NCI-H2171 treated with DMSO at 0.1 percent for 48 hours (cell line): ENCODE measurements at regions not wholly inside any gene's neighbourhood (a gene's known extent, or its start where the extent isn't known, plus 50 kb on each side); places are given as distances from the start of the nearest gene placed in this dataset.

Source experiments
- DNase-seq: peaks from one replicate; lab custom pipeline; 2025; lab: John Stamatoyannopoulos, UW

DNA sequence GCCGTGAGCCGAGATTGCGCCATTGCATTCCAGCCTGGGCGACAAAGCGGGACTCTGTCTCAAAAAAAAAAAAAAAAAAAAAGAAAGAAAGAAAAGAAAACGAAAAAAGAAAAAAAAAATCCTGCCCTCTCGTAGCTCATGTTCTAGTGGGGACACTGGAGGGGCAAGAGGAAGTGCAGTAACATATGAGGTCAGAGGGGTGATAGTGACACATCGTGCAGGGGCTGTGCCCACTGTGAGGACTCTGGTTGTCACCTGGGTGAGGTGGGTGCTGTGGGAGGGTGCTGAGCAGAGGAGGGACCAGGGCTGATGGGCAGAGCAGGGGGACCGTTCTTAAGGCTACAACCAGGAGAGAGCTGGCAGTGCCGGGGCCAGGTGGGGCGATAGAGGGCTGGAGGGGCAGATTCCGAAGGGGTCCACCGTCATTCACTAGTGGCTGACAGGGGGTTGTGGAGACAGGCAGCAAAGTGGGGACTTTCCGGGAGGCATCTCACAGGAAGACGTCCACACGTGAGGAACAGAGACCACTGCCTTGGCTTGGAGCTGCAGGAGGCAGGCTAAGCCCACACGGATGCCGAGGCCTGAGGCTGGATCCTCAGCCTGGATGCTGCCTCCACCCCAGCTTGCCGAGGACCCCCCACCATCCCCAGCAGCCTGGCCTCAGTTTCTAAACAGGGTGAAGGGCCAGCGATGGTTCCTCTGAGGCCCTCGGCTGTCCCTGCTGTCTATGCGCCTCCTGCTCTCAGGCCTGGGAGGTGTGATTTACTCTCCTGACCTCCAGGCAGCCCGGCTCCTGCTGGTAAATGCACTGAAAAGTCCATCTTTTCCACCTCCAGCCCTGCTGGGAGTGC, 154.3 kb upstream of the IQSEC1 start:
- DNase-seq = no peak

DNA sequence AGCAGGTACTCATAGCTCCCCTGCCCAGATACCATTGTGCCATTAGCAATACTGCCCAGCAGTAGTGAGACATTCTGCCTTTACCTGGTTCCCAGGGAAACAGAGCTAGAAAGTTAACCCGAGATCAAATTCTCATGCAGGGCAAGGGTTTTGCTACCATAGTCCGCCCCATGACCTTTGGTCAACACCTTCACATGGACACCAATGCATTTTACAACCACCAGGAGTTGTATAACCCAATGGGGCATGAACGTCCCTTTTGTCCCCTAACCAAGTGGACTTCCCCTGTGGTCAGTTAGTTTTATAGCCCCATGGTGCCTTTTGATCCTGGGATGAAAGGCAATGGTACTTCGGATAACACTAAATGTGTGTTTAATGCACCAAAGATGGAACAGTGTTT, 151.7 kb upstream of the IQSEC1 start:
- DNase-seq = no peak

DNA sequence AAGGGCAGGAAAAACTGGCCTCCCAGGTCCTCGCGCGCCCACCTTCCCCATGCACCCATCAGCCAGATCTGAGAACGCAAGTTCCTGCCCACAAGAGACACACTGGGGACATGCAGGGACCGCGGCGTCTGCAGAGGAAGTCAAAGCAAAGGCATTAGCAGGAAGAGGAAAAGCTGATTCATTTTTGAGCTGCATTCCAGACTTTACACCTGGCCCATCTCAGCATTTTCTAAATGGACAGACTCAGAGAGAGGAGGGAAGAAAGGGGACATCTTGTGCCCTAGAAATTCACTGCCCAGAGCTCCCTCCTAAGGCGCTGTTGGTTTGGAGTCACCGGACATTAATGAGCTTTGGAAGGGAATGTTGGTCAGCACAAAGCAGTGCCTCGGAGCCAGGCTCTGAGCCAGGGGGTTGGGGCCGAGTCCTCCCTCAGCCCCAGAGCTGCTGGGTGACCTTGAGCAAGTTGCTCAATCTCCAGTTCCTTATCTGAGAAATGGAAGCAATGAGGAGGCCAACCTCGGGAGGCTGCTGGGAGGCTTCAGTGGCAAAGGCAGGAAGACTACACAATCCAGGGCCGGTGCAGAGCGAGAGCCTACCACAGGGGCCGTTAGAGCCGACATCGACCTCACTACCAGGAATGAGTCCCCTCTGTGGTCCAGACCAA, 150.5 kb upstream of the IQSEC1 start:
- no peak for DNase-seq

DNA sequence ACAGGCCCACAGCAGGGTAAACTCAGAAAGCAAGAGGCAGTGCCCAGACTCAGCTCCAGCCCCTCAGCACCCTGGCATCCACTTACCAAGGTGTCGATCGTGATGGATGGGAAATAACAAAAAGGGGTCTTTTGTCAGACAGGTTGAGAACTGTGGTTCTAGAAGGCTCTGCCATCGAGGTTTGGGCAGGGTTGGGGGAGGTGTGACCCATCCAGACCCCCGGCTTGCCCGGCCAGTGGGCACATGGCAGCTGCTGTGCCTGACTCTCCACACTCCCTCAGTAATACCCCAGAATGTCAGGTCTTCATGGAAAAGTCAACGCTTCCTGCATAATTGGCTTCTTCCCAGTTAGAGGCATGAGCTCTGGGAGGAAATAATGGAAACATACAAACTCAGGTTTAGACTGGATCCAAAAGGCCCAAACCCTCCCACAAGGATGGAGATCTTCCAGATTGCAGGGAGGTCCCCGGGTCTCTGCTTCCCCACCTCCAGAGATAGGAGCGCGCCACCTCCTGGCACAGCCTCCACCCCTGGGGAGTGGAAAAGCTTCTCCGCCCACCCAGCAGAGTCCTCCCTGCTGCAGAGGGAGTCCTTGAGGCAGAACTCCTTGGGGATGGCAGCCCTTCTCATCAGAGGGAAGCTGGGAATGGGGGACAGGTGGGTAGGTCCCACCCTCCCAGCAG, 149.8 kb upstream of the IQSEC1 start:
- DNase-seq = no peak

DNA sequence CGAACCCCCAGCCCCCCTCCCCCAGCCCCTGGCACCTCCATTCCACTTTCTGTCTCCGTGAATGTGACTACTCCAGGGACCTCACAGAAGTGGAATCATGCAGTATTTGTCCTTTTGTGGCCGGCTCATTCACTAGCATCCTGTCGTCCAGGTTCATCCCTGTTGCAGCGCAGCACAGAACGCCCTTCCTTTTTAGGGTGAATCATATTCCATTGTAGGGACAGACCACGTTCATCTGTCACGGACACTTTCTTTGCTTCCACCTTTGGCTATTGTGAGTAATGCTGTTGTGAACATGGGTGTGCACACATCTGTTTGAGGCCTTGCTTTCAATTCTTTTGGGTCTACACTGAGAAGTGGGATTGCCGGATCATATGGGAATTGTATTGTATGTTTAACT, 148.9 kb upstream of the IQSEC1 start:
- DNase-seq = no peak

DNA sequence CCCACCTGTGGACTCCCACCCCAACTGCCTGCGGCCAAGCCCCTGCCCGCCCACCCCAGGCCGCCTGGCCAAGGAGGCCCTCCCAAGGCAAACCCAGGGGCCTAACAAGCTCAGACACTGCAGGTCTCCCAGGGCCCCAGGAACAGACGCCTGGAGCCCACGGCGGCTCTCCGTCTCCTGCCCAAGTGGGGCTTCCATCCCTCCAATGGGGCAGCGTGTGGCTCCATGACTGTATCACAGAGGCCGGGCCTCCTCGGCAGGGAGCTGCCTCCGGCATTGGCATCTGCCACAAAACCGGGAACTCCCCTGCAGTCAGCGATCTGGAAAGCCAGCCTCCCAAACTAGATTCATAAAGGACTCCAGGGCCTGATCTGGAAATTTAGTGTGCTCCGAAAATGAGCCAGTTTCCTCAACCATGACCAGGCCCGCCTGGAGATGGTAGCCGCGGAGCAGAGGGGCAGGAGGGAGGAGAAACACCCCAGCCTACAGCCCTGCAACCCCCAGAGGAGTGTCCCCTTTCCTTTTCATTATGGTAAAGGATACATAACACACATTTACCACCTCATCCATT, 148.3 kb upstream of the IQSEC1 start:
- DNase-seq = no peak

DNA sequence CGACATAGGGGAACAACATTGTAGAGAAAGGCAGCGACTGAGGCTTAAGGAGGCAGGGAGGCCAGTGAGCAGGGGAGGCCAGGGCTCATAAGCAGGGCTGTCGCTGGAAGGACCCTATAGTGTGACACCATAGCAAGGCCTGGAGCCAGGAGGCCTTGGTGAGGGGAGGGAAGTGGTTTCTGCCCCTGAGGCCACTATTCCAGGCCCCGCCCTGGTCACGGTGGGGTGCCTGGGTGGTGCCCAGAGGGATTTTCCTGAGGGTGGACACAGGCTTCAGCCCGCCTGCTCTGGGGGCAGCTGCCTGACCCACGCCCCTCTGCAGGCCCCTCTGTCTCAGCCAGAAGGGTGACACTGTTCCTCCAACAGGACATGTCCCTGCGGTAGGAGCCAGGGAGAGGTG, 147.8 kb upstream of the IQSEC1 start:
- no peak for DNase-seq

DNA sequence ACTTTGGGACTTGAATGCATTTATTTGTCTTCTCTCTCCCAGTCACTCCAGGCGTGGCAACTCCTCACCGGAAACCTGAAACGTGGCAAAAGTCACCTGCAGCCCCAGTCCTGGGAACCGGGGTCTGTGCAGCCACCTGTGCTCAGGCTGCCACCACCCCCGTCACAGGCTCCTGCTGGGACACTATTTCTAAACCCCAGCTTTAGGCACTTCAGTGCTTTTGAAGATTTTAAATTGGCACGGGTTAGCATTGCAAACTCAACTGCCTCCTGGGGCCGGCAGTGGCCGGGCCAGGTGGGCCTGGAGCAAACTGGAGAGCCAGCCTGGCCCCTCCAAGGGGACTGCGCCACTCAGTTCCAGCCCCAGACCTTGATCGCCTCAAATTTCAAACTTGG, 146.7 kb upstream of the IQSEC1 start:
- DNase-seq = no peak

DNA sequence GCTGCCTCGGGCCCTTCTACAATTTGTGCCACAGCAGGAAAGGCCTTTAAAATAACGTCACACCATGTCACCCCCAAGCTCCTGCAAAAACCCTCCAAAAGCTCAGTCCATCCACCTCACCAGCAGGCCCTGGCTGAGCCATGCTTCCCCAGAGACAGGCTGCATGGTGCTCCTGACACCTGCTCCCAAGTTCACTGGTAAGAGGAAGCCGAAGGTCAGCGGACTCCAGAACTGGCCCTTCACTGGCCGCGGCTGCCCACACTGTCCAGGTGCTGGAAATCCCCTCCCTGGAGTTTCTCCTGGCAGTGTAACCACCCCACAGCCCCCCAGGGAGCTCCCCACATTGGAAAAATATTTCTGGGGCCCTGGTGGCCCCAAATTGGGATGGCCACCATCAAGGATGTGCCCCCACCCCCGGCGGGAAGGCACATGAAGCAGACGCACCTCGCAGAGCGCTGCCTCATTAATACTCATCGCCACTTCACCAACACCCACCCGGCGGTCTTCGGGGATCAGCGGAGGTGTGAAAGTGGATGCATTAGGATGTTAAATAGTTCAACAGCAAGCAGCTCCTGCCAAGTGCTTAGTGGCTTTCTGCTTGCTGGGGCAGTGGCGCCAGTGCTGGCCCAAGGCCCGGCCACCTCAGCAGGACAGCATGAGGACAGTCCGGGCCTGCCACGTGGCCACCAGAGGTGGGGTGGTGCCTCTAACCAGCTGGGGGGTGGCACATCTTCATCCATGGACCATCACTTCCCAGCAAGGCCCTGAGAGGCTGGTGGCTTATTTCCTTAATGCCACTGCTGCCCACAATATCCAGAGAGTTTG, 146.1 kb upstream of the IQSEC1 start:
- DNase-seq = no peak

DNA sequence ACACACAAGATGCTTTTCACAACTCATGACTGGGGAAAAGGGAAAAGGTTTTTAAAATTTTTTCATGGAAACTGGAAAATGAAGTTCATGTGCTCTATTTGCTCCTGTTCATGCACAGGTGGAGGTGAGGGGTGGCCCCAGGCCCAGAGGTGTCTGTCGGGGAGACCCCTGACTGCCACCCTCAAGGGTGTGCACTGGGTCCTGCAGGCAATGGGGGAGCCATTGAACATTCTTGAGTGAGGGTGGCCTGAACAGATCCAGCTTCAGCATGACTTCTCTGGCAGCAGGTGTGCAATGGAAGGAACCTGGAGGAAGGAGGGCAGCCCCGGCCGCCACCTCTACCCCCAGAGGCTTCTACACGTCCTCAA, 145.3 kb upstream of the IQSEC1 start:
- no peak for DNase-seq

DNA sequence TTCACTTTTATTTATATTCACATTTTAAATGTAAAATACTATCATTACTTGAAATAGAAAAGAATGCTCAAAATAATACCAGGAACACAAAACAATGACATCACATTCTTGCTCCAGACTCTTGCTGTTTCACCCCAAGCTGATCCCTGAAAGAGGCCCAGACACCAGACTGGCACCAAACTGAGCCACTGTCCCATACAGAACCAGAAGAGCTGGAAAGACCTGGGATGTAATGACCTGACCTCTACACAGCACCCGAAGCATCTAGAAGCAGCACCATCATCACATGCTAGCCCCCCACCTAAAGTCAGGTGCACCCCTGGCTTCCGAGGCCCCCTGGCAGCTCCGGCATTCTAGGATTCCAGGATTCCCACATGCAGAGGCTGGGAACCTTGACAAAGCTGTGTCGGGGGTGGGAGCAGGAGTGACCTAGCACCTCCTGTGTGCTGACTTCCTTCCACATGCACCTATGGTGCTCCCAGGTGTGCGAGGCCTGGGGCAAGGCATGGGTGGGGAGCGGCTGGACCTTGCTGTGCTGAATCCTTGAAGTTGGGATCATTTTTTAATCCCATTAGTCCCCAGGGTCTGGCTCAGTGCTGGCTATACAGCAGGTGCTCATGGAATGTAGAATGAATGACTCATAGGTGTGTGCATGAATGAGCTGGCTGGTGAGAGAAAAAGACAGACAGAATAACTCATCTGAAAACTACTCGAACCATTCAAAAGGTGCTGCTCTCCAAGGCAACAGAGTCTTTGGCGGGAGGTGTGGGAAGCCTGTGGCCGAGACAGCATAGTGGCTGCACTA, 144.7 kb upstream of the IQSEC1 start:
- no peak for DNase-seq

DNA sequence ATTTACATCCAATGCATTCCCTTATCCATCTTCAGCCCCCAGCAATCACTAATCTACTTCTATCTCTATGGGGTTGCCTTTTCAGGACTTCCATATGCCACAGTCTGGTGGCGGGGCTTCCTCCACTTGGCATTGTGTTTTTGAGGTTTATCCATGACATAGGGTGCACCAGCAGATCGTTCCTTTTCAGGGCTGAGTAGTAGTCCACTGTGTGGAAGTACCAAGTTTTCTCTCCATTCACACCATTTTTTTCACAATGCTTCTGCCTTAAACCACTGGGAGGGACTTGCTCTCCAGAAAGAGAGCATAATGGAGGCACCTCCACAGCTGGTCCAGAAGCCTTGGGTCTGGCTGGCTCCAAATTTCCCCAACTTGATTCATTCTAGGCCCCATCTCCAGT, 144.0 kb upstream of the IQSEC1 start:
- DNase-seq = no peak

DNA sequence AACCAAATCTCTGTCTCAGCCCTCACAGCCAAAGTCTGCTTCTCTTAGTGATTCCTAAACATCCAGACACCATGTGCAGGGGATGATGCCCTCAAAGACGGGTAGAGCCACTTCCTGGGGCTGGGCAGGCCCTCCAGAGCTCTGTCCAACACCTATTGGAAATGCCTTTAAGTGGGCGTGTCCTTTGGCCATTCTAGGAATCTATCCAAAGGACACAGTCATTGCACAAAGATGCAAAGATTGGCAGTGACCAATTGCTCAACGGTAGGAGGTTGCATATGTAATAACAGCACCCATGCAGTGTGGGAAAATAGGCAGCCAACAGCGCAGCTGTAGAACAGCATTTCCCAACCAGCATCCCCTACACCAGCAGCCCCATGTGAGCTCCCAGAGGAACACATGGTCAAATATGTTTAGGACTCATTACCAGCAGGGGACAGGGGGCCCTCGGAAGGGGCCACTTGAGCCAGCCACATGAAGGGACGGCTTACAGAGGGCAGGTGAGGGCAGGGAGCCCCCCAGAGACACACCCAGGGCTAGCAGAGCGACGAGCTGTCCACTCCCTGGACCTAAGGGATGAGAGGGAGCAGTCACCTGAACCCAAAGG, 142.8 kb upstream of the IQSEC1 start:
- DNase-seq = no peak

DNA sequence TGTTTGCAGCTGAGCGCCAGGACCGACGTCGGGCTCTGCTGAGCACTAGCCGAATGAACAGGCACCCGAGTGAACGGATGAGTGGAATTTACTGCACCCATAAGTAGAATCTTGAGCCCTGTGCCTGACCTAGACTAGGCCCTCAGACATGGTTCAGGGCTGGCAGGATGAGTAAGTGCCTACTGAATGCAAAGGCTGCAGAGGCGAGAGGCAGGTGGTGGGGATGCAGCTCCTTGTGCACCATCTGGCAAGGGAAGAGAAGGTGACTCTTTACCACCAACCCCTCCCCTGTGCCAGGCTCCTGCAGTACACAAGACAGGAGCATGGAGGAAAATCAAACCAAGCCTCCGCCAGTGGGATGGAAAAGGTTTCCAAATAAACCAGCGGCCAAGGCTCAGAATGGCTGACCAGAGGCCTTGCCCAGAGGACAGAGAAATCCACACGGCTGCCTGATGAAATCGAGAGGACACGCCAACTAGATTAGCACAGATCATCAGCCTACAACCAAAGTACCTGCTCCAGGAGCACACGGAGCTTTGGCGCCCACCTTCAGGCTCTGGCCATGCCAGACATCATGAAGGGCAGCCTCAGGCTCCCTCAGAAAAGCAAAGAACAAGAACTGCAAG, 141.7 kb upstream of the IQSEC1 start:
- DNase-seq = peak; percentile 64

DNA sequence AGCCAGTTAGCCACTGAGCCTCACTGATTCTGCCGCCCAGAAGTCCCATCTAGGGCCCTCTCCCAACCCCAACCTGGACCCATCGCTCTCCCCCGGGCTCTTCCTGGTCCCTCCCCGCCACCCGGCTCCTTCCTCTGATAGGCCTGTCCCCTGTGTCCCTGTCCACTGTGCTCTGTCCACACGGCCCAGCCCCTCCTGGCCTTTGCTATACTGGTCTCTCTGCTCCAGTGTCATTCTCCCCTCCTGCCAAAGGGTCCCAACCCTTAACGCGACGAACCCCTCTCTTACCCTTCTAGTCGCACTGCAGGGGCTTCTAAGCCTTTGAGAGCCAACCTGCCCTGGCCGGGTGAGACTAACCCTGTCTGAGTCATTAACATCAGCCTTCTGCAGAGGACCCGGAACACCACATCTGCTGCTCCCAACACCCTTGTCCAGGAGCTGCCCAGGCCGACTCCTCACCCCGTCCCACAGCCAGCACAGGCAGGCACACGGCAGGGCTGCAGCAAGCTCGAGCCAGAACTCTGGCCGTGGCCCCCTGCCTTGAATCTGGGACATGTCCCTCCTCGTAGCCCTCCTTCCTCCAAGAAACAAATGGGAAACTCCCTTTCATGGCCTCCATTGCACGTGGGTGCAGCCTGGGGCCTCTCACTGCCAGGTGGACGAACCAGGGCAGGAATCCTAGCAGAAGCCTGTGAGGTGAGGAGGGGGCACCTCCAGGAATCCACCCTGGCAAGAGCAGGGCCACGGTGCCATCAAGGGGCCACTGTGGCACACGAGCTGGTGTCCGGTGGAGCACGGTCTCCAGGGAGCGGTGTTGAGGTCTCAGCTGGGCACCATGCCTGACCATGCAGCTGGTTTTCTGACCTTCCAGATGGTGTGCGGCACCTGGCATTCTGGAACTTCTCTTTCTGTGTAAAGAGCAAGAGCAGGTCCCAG, 140.9 kb upstream of the IQSEC1 start:
- no peak for DNase-seq

DNA sequence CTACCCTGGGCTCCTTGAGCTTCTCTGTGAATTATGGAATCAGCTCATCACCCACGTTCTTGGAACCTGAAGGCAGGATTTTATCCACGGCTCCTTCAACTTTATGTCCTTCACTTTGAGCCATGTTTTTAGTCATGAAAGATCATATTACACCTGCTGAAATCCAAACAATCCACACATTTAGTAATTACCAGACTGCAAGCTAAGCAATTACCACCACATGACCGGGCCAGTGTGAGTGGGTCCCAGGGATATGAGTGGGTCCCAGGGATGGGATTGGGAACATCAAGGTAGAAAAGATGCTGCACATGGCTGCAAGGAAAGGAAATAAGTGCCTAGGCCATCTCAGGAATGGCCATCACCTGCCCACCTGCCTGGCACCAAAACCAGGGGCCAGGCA, 140.3 kb upstream of the IQSEC1 start:
- DNase-seq = no peak

DNA sequence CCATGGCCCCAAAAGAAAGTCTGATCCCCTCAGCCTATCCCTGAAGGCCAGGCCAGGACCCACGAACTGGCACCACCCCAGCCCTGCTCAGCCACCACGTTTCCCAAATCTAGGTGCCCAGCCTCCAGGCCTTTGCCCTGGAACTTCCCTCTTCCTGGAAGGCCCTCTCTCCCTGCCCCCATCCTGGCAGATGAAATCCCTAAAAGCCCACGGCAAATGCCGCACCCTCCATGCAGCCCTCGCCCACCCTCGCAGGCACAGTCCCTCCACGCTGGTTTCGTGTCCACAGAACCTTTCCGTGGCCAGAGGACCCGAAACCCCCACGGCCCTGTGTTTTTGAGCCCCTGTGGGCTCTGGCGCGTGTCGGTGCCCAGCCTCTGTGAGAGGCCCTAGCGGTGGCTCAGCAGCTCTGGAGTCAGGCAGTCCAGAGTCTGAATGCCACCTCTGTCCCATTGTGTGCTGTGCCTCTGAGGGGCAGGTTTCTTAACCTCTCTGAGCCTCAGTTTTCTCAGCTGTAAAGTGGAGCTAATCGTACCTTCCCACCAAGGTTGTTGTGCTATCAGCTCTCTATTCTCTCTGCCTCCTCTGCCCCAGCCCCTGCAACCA, 138.5 kb upstream of the IQSEC1 start:
- DNase-seq = no peak

DNA sequence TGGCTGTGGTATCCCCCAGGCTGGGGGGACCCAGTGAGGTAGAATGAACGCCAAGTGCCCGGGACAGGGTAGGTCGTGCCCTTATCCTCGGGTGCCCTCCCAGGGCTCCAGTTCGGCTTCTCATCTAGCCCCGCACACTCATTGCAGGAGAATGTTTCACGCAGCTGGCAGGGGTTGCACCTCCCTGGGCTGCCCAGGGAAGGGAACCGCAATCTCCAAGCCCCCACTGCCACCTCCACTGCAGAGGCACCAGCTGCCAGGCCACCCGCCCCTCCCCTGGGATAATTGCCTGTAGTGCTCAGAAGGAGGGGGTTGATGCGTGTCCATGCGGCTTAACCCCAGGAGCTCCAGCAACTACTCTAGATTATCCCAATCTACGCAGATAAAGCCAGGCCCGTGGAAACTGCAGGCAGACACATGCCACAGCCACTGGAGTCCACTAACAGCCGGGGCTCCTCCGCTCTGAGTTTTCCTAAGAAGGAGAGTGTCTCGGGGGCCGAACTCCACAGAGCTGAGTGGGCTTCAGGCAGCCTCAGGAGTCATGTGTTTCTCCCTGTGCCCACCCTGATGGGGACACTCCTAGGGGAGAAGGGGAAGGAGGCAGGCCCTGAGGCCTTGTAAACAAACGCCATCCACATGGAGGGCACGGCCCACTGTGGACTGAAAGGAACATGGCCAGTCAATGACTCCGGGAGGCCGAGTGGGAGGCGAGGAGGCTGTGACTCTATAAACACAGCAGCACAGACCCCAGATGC, 137.2 kb upstream of the IQSEC1 start:
- DNase-seq = peak; percentile 41
